GM19324 (cell line): ENCODE measurements at regions not wholly inside any gene's neighbourhood (a gene's known extent, or its start where the extent isn't known, plus 50 kb on each side); places are given as distances from the start of the nearest gene placed in this dataset.

Experiments
- ATAC-seq: cut with Tn5 transposase; IDR thresholded peaks from one replicate; pipeline ENCODE4 v1.9.1; 2021; ENCODE audit warnings: mild to moderate bottlenecking, moderate library complexity; ENCODE audit not compliant: unreplicated experiment, low FRiP score

DNA sequence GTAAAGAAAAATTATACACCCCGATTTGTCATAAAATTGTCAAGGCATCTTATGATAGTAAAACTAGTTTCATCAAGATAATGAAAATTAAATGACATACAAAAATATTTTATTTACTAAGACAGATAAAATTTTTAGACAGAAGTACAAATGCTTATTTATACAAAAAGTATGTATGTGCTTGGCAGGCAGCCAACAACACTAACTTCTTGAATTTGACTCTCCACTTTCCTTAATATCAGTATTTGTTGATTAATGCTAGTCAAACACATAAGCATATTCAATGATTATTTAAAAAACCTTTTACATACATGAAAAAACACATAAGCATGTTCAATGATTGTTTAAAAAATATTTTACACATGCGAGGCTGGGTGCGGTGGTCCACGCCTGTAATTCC lies 1079.9 kb upstream of the CDH6 start:
- ATAC-seq: no peak

DNA sequence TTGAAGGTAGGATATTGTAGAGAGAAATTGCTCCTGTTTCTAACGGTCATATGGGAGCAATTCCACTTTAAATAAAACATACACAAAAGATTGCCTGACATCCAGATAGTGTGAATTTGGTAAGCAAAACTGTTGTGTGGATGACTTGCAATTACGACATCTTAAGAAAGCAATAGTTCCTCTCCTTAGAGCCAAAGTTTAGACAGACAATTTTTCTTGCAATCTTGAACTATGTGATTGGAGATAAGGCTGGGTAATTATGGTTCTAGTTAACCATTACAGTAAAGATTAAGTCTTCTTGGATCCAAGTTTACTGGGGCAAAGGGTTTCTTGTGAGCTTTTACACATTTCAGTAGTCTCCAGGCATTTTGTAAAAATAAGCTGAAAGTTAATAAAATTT lies 1080.6 kb upstream of the CDH6 start:
- no peak for ATAC-seq

DNA sequence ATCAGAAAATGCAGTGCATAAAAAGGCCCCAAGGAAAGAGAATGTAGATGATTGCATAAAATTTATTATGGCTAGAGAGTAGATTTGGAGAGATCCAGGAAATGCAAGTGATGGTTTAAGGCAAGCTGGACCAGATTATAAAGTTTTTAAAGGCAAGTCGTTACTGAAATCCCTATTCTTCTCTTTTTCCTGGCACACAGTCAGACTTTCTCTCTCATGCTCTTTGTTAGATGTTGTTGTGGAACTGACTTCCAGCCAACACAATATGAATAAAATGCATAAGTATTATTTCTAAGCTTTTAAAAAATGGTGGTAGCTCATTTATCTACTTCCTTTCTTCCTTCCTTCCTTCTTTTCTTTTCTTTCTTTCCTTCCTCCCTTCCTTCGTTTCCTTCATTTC lies 1085.4 kb upstream of the CDH6 start:
- ATAC-seq: no peak

DNA sequence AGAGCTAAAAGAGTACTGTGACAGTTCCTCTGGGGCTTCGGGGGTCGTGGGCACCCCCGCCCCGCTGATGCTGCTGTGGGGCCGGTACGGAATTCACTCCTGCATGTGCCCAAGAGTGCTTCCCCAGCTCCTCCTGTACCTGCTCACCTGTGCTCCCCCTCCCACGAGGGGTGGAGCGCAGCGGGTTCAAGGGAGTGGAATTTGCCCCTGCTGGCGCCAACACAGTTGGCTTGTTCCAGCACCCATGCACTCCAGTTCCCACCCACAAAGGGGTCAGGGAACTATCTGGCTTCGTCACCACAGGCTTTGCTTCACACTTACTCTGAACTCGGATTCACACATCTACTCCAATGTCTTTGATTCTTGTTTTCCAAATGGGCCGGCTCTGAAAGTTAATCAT lies 1086.9 kb upstream of the CDH6 start:
- no peak for ATAC-seq

DNA sequence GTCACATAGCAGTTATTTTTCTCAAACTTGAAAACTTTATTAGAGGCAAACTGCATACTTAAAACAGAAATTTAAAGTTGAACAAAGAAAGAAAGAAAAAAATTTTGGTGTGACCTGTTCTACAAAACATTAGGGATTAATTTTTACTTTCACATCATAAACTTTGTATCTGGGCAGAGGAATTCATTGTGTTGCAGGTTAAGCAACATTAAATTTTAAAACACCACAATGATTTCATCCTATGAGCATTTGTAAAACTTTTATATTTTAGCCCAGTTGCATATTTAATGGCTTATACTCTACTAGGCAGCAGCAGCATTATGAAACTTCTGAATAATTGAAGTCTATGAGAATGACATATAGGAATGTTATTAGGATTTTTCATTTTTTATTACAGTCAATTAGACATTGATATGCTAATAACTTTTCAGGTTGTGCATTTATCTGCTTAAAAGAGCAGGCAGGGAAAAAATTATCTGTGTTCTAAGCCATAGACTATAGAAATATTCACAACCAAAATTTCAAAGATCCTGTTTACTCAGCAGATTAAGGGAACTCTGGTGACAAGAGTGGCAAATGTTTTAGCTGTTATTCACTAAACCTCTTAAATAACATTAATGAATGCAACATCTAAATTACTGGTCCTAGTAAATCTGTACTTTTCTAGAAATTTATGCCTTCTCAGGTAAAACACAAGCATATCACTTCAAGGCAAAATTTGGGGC lies 1088.5 kb upstream of the CDH6 start:
- ATAC-seq: no peak

DNA sequence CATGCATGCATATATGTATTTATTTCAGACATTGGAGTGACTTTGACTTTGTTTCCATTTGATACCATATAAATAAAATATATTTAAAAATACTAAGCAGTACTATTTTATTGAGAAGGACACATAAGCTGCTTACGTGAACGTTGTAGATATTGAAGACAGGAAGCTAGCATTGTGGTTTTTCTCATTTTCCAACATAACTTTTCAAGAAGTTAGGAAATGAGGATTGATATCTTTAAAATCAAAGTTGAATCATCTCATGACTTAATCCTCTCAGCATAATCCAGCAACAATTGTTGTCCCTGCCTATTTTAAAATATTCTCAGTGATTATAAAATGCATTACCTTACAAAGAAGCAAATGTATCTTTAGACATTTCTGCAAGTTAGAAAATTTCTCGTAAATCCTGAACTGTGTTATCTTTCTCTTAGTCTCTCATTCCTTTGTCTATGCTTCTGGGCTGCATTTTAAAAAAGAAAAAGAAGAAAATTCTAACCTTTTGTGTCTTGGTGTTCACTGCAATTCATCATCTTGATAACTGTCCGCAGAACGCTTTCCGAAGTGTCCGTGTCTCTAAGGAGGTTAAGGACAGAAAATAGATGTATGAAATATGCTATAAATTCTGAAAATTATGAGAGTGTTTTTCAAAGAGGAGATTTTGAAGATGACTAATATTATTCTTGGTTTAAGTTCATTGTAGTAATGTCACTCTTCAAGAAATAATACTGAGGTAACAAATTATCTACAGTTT lies 1089.9 kb upstream of the CDH6 start:
- ATAC-seq: no peak

DNA sequence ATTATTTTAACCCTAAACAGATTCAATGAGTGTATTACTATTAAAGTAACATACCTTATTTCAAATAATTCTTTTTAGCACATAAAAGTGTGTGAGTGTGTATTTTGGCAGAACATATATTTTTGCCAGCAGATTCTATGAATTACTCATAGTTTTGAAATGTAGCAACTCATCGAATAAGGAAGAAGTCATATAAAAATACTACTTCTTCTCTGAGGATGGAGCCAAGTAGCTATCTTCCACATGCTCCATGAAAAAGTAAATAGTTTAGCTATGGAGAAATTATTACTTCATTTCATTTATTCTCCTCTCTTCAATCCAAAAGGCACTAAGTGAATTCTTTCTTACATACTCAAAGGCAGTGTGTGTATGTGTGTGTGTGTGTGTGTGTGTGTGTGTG lies 1090.4 kb upstream of the CDH6 start:
- ATAC-seq: no peak

DNA sequence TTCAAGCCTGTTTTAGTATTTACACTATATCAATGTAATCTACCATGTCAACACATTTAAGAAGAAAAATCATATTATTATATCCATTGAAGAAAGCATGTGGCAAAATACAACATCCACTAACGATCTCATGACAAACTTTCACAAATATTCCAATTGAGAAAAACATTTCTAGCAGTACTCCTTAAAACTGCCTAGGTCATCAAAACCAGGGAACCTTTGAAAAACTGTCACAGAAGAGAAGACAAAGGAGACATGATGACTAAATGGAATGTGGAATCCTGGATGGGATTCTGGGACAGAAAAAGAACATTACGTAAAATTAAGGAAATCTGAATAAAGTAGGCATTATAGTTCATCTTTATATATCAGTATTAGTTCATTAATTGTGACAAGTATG lies 1091.3 kb upstream of the CDH6 start:
- no peak for ATAC-seq

DNA sequence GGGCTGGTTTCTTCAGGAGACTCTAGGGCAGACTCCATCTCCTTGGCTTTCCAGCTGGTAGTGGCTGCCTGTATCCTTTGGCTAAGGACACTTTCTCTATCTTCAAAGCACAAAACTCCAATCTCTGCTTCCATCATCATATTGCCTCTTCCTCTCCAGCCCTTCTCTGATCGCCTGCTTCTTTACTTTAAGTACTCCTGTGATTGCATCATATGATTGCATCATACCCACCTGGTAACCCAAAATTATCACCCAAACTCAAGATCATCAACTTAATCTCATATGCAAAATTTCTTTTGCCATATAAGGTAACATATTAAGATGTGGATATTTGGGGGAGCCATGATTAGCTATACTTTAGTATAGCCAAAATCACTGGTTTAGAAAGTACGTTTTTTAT lies 1092.6 kb upstream of the CDH6 start:
- no peak for ATAC-seq

DNA sequence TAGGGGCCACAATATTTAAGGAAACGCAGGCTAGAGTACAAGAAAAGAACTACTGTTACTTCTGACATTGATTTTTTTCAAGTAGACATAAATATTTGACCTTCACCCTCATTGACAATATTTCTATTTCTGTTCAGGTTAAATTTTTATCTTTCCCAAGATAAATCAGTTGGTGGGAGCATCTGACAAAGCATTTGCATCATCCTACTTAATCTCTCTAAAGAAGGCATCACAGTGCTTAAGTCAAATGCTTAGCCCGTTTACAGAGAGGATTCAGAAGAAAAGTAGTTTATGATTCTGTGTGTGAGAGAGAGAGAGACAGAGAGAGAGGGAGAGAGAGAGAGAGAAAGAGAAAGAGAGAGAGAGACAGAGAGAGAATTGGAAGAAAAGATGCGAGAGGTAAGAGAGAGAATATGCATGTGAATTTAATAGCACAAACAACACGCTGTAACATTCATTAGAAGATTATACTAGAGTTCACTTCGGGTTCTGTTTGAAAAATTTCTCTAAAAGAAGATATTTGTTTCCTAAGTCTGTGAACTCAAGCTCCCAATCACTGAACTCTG lies 1093.3 kb upstream of the CDH6 start:
- no peak for ATAC-seq

DNA sequence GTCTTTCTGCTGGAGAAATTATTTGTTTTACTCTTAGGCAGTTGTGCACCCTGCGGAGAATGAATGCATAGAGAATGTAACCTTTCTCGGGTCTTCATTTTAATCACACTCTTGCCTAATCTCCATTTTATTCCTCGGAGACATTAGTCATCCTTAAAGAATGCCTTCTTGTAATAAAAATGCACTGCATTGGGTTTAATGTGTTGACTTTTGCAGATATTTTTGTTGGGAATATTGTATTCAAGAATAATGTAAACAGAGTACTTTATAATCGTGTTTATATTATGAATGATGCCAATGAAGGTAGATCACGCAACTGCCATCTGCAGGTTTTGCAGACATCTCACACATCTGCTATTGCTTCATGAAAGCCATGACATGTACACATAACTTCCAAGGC lies 1093.9 kb upstream of the CDH6 start:
- ATAC-seq: no peak

DNA sequence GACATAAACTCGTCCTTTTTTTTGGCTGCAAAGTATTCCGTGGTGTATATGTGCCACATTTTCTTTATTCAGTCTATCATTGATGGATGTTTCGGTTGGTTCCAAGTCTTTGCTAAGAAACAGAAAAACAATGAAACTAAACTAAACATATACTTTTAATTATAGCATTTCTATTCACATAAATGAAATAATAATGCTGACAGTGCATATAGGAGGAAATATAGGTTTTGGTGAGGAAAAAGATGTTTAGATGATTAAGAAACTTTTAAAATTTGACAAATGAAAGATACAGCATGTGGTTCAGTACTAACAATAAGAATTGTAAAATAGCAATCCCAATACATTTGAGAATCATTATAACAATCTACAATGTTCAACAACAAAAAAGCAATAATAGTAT lies 1094.5 kb upstream of the CDH6 start:
- no peak for ATAC-seq

DNA sequence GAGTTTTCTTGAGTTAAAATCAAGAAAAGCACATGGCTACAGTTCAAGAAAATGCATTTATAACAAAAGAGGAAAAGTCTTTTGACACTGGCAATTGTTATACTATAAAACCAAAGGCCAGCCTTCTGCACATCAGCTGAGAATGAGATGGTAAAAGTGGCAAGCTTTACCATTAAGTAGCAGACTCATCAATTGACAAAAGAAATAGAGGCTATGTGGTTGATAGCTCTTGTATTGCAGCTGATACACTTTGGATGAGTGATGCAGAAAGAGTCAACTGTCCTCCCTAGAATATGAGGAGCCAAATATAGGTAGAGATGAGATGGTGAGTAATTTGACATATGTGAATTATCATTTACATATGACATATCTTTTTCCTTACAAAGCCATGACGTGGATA lies 1100.9 kb upstream of the CDH6 start:
- ATAC-seq: no peak

DNA sequence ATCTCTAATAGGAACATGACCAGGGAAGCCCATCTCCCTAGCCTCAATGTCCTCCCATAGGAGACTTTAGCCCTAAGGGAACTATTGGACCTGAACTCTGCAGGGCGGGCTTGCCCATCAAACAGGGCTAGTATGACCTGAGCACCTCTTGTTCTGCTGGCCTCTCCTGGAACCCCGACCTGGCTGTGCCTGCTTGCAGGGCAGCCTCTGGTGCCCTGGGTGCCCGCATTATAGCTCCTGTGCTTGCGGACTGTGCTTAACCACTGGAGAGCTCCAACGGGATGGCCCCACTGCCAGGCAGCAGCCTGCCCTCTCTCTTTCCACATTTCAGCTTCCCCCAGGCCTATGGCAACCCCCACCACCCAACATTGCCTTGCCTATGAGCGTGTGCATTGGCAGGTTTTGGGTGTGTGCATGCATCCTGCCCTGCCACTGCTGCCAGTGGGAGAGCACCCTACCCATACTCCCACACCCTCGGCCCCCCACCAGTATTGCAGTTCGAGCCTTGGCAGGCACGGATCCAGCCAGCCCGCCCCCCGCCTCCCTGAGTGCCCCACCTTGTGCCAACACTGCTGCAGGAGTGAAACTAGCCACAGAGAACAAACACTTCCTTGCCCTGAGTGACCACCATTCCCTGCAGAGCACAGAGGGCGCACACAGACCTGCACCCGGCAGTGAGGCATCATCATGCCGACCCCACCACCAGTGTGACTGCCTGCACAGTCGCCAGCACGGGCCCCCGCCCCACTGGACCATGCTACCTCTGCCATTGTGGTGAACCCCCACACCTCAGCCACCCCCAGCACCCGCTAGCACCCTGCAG lies 1123.8 kb upstream of the CDH6 start:
- no peak for ATAC-seq

DNA sequence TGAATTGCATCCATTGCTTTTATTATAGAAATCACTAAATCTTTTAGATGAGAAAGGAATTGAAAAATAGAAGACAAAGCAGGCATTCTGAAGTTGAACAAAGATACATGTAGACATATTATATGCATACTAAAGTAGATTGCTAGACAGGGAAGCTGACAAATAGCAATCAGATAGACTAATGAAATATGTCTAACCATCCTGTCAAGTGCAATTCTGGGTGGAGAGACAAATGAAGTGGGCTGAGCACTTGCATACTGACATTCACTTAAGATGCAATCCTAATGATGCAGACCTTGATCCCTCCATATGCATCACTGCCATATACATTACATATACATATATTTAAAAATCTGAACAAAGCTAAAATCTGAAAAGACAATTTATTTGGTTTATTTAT lies 1130.0 kb upstream of the CDH6 start:
- ATAC-seq: no peak

DNA sequence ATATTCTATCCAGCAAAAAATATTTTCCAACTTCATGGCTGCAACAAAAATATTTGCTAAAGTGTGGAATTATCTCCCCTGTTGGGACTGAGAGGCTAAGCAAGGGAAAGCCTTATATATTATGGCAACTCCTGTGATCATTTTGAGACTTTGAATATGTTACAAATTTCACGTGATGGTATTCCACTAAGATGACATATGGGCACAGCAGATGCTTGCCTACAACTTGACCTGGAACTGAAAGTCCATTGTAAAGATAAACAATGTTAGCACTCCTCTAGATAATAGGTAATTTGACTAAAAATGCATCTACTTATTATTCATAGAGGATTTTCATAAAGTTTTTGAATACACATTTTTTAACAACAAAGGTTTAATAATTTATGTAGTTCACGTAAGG lies 1141.5 kb upstream of the CDH6 start:
- ATAC-seq: no peak

DNA sequence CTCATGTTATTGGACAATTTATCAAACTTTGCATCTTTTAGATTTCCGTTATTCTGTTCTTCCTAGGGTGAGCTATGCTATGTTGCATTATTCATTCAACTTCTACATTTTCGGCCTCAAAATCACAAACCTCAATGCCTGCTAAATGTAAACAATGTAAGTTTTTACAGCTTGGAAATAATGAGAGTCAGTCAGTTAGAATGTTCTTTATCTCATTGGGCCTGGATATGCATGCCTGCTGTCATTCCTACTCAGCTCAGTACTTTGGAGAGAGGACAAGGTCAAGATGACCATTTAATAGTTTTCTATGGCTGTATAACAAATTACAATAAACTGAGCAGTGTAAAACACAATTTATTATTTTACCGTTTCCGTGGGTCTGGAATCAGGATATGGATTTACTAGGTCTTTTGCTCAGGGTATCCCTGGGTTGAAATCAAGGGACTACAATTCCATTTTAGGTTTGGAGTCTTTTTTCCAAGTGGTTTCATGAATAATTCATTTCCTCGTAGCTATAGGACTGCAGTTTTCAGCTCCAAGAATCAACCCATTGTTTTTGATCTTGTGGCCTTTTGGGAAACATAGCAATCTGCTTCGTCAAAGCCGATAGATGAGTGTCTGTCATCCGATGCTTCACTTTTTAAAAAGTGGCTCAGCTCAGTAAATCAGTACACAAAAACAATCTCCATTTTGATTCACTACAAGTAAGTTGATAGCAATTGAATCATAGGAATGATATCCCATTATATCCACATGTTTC lies 1143.2 kb upstream of the CDH6 start:
- no peak for ATAC-seq

DNA sequence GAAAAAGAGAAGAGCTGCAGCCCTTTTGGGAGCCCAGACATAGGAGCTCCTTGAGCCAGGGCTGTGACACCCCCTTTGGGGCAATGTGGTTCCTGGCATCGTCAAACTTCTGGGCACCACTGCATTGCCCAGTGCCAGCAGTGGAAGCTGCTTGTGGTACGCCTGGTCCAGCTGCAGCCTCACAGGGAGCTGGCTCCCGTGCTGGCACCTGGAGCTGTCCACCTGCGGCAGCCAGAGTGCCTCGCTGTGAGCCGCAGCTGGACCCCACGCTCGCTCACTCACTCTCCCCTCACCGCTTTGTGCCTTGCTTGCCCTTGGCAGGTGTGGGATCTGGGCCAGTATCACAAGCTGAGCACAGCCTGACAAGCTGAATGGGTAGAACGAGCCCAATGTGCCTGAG lies 1150.8 kb upstream of the CDH6 start:
- ATAC-seq: no peak

DNA sequence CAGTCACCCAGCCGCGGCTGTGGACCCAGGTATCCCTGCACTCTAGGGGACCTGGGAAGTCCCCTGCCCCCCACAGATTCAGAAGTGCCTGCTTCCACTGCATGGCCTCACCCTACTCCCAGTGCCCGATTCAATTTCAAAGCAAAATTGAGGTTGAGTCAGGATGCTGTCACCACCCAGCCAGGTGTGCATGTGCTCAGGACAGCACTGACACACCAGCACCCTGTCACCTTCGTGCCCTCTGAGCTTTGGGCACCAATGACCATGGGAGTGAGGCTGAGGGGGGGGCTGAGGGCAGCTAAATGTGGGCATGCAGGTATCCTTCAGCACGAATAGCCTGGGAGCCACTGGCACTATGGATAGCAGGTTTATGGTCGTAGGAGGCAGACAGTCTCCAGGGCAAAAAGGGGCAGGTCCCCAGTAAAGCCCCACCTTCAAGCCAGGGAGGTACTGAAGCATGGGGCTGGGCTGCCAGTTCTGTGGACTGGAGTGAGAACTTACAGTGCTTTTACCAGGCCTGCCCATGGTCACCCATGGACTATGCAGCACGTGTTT lies 1151.6 kb upstream of the CDH6 start:
- no peak for ATAC-seq

DNA sequence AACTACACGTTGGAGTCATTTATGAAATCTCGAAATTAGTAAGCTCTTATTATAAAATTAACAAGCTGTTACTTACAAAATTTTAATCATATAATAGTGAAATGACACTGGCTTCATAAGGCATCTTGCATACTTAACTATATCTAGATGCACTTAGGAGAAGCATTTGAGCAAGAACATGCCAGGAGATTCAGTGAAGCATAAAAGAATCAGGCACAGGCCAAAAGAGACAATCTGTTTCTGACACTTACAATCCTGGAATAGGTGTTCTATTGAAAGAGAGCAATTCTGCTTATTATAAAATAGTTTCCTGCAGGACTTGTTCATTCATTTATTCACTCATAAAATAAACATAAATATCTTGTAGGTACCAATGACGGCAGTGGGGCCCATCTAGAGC lies 1152.2 kb upstream of the CDH6 start:
- no peak for ATAC-seq
